ENCODE measurements at regions not wholly inside any gene's neighbourhood (a gene's known extent, or its start where the extent isn't known, plus 50 kb on each side); places are given as distances from the start of the nearest gene placed in this dataset.

GRCh38 chr4:60078984-60079383 is 1121.1 kb upstream of the ADGRL3 start:
- TF ChIP-seq EP300 (IDR thresholded peaks at IDR 0.05) (no peak), POLR2A (IDR thresholded peaks at IDR 0.05) (no peak), CTCF (IDR thresholded peaks at IDR 0.05) (no peak)
